Activated T-cell treated with anti-CD3 and anti-CD28 coated beads, Interleukin-2, amount 50 U/mL, for 72 hours (primary cell): ENCODE measurements at regions not wholly inside any gene's neighbourhood (a gene's known extent, or its start where the extent isn't known, plus 50 kb on each side); places are given as distances from the start of the nearest gene placed in this dataset.

Experiments used
- ATAC-seq, 2 donors: fragments of 150-1000 bp; cut with Tn5 transposase; replicated peaks in 1 of 2; 2 replicates each; pipeline ENCODE4 v1.10.0; 2021; ENCODE audit warnings: moderate library complexity in 2 of 2, mild to moderate bottlenecking in 1 of 2
- DNase-seq, 2 donors: peaks; one replicate each; pipeline ENCODE4 v3.0.0; 2021 to 2022; ENCODE audit warnings: mixed read lengths in 1 of 2
- H3K27ac Mint-ChIP-seq: one replicate; pipeline ENCODE4 v1.8.0; 2022; ENCODE audit warnings: mild to moderate bottlenecking, moderate library complexity, mixed read lengths
- H3K27me3 Mint-ChIP-seq: one replicate; pipeline ENCODE4 v1.8.0; 2022; ENCODE audit warnings: low read depth, mixed read lengths
- H3K36me3 Mint-ChIP-seq, 2 donors: one replicate each; pipeline ENCODE4 v1.8.0; 2022; ENCODE audit warnings: mixed read lengths in 2 of 2, mild to moderate bottlenecking in 1 of 2; ENCODE audit not compliant: insufficient read depth in 2 of 2
- H3K4me1 Mint-ChIP-seq: one replicate; pipeline ENCODE4 v1.8.0; 2022; ENCODE audit warnings: low read depth, mixed read lengths
- H3K4me3 Mint-ChIP-seq, 2 donors: one replicate each; pipeline ENCODE4 v1.8.0; 2022; ENCODE audit warnings: mild to moderate bottlenecking in 2 of 2, mixed read lengths in 2 of 2, moderate library complexity in 2 of 2
- H3K9me3 Mint-ChIP-seq, 2 donors: one replicate each; pipeline ENCODE4 v1.8.0; 2022; ENCODE audit warnings: mixed read lengths in 2 of 2

DNA sequence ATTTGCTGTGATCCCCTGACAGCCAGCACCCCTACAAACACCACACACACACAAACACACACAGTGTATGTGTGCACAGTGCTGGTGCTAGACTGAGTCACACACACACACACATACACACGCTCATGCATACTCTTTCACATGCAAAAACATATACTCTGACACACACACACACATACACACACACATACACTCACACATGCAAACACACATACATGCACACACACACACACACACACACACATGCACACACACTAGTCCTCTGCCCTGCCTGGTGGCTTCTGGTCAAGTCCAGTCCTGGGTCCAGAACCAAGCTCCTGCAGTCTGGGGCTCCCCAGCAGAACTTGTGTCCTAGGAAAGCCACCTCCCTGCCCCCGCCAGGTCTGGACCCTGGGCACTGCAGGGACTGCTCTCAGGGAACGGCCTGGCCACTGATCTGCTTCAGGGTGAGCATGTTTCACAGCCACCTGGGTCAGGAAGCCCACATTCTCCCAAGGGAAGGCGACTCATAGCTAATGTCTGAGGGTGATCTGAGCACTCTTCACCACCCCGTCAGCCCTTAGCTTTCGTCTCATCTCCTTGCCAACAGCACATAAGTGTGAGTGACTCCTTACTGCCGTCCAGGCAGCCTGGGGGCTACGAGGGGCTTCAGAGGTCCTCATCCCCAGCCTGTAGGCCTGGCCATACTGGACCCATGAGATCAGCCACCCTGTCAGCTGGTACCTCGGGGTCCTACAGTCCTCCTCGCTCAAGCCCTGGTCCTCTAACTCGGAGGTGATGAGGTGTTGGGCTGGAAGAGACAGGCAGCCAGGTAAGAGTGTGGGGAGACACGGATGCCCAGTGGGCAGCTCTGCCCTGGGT is 88.1 kb downstream of the MCFD2 start:
- H3K4me1 Mint-ChIP-seq, result no peaks in the 10 kb centered on the region
- peaks cover 6% of the 10 kb centered on the region for H3K27me3 Mint-ChIP-seq
- ATAC-seq (no peak), DNase-seq (no peak)
- H3K4me3 Mint-ChIP-seq, result no peak overlapping the region
- H3K9me3 Mint-ChIP-seq, result peaks cover 0 to 2% of the 10 kb centered on the region in 2 donors
- H3K36me3 Mint-ChIP-seq, result no peaks in the 10 kb centered on the region
- no peak overlapping the region for H3K27ac Mint-ChIP-seq

GRCh38 chr2:46826569-46827245 is 88.9 kb downstream of the MCFD2 start:
- no peak for ATAC-seq
- H3K9me3 Mint-ChIP-seq, result peaks cover 0 to 2% of the 10 kb centered on the region in 2 donors
- H3K27me3 Mint-ChIP-seq, result peaks cover 6% of the 10 kb centered on the region
- no peaks in the 10 kb centered on the region for H3K4me1 Mint-ChIP-seq
- H3K36me3 Mint-ChIP-seq, result no peaks in the 10 kb centered on the region
- no peak overlapping the region for H3K4me3 Mint-ChIP-seq
- DNase-seq, result no peak
- no peak overlapping the region for H3K27ac Mint-ChIP-seq

DNA sequence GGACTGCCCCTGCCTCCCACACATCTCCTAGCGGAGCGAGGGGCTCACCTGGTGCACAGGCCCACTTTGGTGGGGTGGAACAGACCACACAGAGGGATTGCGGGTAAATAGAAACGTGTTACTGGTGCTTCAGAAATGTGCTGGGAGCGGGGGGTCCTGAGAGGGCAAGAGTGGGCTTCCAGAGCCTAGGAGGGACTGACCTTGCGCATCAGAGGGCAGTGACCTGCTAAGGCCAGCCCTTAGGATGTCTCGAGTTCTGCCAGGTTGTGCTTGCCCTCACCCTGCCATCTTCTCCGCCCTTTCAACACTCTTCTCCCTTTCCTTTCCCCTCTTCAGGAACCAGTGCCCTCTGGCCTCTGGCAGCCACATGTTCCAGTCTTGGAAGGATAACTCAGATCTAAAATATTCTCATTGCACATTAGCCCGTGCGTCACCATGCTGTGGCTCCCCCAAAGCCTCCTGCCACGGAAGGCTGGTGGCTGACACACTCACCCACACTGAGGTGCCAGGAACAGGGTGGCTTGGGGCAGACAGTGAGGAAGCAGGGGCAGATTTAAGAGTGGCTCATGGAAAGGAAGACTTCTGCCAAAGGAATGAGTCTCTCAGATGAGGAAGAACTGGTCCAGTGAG is 89.6 kb downstream of the MCFD2 start:
- peaks cover 6% of the 10 kb centered on the region for H3K27me3 Mint-ChIP-seq
- no peak overlapping the region for H3K27ac Mint-ChIP-seq
- ATAC-seq (no peak), DNase-seq (no peak)
- no peaks in the 10 kb centered on the region for H3K36me3 Mint-ChIP-seq
- H3K4me3 Mint-ChIP-seq, result no peak overlapping the region
- H3K4me1 Mint-ChIP-seq, result no peaks in the 10 kb centered on the region
- H3K9me3 Mint-ChIP-seq, result peaks cover 0 to 2% of the 10 kb centered on the region in 2 donors

- no peak overlapping the region for H3K4me3 Mint-ChIP-seq
- H3K36me3 Mint-ChIP-seq, result no peaks in the 10 kb centered on the region
- DNase-seq (no peak), ATAC-seq (no peak)
- no peak overlapping the region for H3K27ac Mint-ChIP-seq
- H3K4me1 Mint-ChIP-seq, result no peaks in the 10 kb centered on the region
- H3K9me3 Mint-ChIP-seq, result peaks cover 0 to 2% of the 10 kb centered on the region in 2 donors
- peaks cover 6% of the 10 kb centered on the region for H3K27me3 Mint-ChIP-seq
These were observed 90.2 kb downstream of the MCFD2 start for GRCh38 chr2:46825231-46825938.

GRCh38 chr2:46824611-46825010 is 91.0 kb downstream of the MCFD2 start:
- no peak for ATAC-seq
- peaks cover 6% of the 10 kb centered on the region for H3K27me3 Mint-ChIP-seq
- no peak for DNase-seq
- H3K36me3 Mint-ChIP-seq, result no peaks in the 10 kb centered on the region
- no peaks in the 10 kb centered on the region for H3K4me1 Mint-ChIP-seq
- H3K27ac Mint-ChIP-seq, result no peak overlapping the region
- H3K4me3 Mint-ChIP-seq, result no peak overlapping the region
- no peaks in the 10 kb centered on the region for H3K9me3 Mint-ChIP-seq

GRCh38 chr2:46821600-46821999 is 94.0 kb downstream of the MCFD2 start:
- Mint-ChIP-seq H3K27me3 (no peaks in the 10 kb centered on the region), H3K4me1 (no peaks in the 10 kb centered on the region), H3K4me3 (no peak overlapping the region), H3K9me3 (no peaks in the 10 kb centered on the region), H3K36me3 (no peaks in the 10 kb centered on the region), H3K27ac (no peak overlapping the region)
- ATAC-seq, result no peak
- no peak for DNase-seq

DNA sequence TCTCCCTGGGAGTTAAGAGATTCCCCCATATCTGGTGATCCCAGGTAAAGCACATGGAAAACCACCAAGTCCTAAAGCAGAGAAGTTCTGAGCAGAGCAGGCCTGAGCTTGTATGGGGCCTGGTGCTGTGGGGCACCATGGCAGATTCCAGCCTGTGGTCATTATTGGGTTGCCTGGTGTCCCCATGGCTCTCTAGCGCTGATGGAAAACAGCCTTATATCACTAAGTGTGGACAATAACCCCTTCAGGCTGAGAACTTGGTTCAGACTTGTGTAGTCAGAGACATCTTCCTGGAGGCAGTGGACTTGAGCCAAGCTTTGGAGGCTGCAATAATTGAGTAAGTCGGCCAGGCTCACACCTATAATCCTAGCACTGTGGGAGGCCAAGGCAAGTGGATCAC is 96.8 kb downstream of the MCFD2 start:
- no peaks in the 10 kb centered on the region for H3K36me3 Mint-ChIP-seq
- H3K27ac Mint-ChIP-seq, result no peak overlapping the region
- no peaks in the 10 kb centered on the region for H3K9me3 Mint-ChIP-seq
- no peak overlapping the region for H3K4me3 Mint-ChIP-seq
- no peak for ATAC-seq
- DNase-seq, result no peak
- H3K4me1 Mint-ChIP-seq, result no peaks in the 10 kb centered on the region
- no peaks in the 10 kb centered on the region for H3K27me3 Mint-ChIP-seq

- no peak for DNase-seq
- no peak for ATAC-seq
- Mint-ChIP-seq H3K4me1 (no peaks in the 10 kb centered on the region), H3K27me3 (no peaks in the 10 kb centered on the region), H3K36me3 (no peaks in the 10 kb centered on the region), H3K27ac (no peak overlapping the region), H3K9me3 (no peaks in the 10 kb centered on the region), H3K4me3 (no peak overlapping the region)
These were observed 97.4 kb downstream of the MCFD2 start for GRCh38 chr2:46818141-46818621.

DNA sequence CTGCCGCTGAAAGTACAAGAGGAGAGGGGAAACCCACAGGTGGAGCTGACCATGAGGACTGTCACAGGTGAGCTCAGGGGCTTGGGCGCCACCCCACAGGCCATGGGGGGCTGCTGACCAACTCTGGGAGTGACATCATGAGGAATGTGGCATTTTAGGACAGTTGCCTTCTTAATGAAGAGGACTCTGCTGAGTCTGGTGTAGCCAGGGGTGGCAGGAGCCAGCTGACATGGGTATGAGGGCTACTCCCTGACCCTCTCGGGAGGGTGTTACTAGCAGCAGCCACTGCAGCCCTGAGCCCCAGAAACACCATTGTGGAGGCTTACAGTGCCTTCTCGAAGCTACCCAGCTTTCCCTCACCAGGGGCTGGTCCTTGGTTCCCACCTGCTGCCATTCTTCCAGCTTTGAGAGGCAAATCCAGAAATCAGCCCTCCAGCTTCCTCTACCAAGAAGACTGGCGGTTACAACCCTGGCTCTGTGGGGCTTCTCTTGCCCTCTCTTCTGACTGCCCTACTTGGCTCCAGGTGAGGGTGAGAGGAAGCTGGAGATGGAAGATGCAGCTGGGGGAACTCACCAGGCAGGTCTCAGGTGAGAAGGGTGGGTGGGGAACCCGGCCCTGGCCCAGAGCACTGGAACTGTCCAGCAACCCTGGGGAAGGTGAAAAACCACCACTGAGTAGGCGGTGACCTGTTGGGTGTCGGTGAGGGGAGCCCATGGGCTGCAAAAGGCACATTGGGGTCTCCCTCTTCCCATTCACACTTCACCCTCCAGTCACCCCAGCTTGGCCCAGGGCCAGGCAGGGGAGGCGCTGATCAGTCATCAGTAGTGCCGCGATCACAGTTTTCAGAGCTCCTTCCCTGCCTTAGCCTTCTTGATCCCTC is 98.5 kb downstream of the MCFD2 start:
- no peaks in the 10 kb centered on the region for H3K36me3 Mint-ChIP-seq
- no peaks in the 10 kb centered on the region for H3K9me3 Mint-ChIP-seq
- DNase-seq, result no peak
- H3K4me1 Mint-ChIP-seq, result no peaks in the 10 kb centered on the region
- H3K27me3 Mint-ChIP-seq, result peaks cover 7% of the 10 kb centered on the region
- ATAC-seq, result no peak
- H3K4me3 Mint-ChIP-seq, result no peak overlapping the region
- no peak overlapping the region for H3K27ac Mint-ChIP-seq

DNA sequence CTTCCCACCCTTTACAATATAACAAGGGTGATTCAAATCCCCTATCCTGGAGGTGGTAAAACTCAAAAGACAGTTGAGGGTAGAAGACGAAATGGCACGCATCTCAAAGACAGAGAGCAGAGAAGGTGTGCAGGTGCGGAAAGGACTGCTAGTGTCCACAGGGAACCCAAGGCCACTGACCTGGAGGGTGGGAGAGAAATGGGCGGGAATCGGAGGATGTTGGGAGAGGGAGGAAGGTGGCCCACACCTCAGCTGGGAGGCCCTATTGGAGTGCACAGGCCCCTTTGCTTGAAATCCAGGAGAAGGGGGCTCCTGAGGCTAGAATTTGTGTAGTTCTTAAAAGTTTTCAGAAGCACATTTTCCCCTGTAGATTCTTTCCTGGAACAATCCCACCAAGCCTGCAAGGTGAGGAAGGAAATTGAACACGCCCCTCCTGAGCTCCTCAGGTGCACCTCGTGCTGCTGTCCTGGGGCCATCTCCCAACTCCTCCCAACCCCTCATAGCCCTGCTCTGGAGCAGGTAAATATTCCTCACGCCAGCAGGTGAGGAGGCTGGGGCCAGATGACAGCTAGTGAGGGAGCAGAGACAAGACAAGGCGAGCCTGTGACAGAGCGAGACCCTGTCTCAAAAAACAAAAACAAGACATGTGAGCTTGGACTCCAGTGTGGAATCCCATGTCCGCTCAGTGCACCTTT is 99.3 kb downstream of the MCFD2 start:
- no peak overlapping the region for H3K27ac Mint-ChIP-seq
- H3K36me3 Mint-ChIP-seq, result no peaks in the 10 kb centered on the region
- DNase-seq (no peak), ATAC-seq (no peak)
- peaks cover 15% of the 10 kb centered on the region for H3K27me3 Mint-ChIP-seq
- no peak overlapping the region for H3K4me3 Mint-ChIP-seq
- H3K4me1 Mint-ChIP-seq, result no peaks in the 10 kb centered on the region
- no peaks in the 10 kb centered on the region for H3K9me3 Mint-ChIP-seq

DNA sequence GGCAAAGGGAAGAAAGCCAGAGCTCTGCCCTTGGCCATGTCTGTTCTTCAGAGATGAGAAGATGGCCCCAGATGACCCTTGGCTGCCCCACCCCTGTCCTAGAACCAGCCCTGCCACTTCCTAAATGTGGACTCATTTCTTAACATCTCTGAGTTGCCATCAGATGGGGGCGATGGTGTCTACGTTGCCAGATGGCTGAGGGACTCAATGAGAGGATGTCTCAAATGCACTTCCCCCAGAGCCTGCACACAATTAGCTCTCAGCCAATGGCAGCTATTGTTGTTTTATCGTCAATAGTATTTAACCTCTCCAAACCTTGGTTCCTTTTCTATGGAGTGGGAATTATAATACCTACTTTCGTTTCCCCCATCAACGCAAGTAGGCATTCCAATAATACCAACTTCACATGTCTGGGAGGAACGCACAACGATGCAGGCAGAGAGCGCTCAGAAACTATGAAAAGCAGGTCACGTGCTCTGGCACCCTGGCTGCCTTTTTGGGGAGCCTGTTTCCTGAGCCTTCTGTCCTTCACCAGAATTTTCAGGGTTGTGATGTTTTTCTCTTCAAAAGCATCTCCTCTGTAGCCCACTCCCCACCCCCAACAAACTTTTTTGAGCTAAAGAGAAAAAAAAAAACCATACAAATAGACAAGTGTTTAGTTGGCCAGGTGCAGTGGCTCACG is 100.3 kb downstream of the MCFD2 start:
- H3K27ac Mint-ChIP-seq, result no peak overlapping the region
- H3K36me3 Mint-ChIP-seq, result no peaks in the 10 kb centered on the region
- ATAC-seq, result no peak
- no peak for DNase-seq
- peaks cover 20% of the 10 kb centered on the region for H3K27me3 Mint-ChIP-seq
- H3K4me3 Mint-ChIP-seq, result no peak overlapping the region
- H3K4me1 Mint-ChIP-seq, result no peaks in the 10 kb centered on the region
- H3K9me3 Mint-ChIP-seq, result no peaks in the 10 kb centered on the region
